ENCODE measurements at regions not wholly inside any gene's neighbourhood (a gene's known extent, or its start where the extent isn't known, plus 50 kb on each side); places are given as distances from the start of the nearest gene placed in this dataset.

GRCh38 chr5:44935871-44936270 lies 127.1 kb downstream of the MRPS30 start:
- TF ChIP-seq CTCF (IDR thresholded peaks at IDR 0.05; ENCODE audit: low read depth, low read length, poor library complexity, severe bottlenecking) (no peak), EZH2phosphoT487 (IDR thresholded peaks at IDR 0.05; ENCODE audit: borderline replicate concordance, low read length) (no peak)
